Endothelial cell of umbilical vein (primary cell): ENCODE measurements at regions not wholly inside any gene's neighbourhood (a gene's known extent, or its start where the extent isn't known, plus 50 kb on each side); places are given as distances from the start of the nearest gene placed in this dataset.

ENCODE experiments used
- BruUV-seq: library from RNA; stranded (reverse); fragments of 400-500 nt; replicated peaks from 2 replicates; lab custom pipeline; 2021; lab: Mats Ljungman, UMichigan
- CTCF ChIA-PET: fragments of 300-600, 350-600 bp; sonication (Branson Sonifier 250); formaldehyde crosslinking; loops from one replicate; lab custom pipeline; 2021; ENCODE audit warnings: antibody characterized with exemption, inconsistent platforms; lab: Charles Lee
- POLR2A ChIA-PET: fragments of 300-600, 350-600 bp; sonication (Branson Sonifier 250); formaldehyde crosslinking; loops from one replicate; lab custom pipeline; 2021; ENCODE audit warnings: antibody characterized with exemption, inconsistent platforms; lab: Charles Lee
- DNase-seq: peaks from one replicate; pipeline ENCODE4 v3.0.0-alpha.2; 2011; ENCODE audit warnings: low read depth, low spot score
- FAIRE-seq: peaks from 2 replicates; lab custom pipeline; 2011; peaks lifted over from hg19 to GRCh38; lab: Jason Lieb, UNC
- H2AFZ ChIP-seq: 2 replicates; pipeline ENCODE4 v1.6.0; 2012; ENCODE audit warnings: low read depth, low read length, control low read depth, inconsistent platforms
- H3K27ac ChIP-seq: 2 replicates; pipeline ENCODE4 v1.5.1; 2011; ENCODE audit warnings: low read depth, mild to moderate bottlenecking, control low read depth, low read length, moderate library complexity; ENCODE audit not compliant: insufficient read depth
- H3K27me3 ChIP-seq, 2 experiments: 2 replicates each; pipeline versions ENCODE4 v1.6.0 to v1.6.1; 2011; ENCODE audit warnings: low read length in 2 of 2, mixed read lengths in 1 of 2; ENCODE audit not compliant: control insufficient read depth in 2 of 2, insufficient read depth in 2 of 2
- H3K36me3 ChIP-seq, 2 experiments: 2 replicates in 1 of 2; 3 replicates in 1 of 2; pipeline ENCODE4 v1.5.1; 2011; ENCODE audit warnings: low read length in 2 of 2, mild to moderate bottlenecking in 1 of 2, moderate library complexity in 1 of 2; ENCODE audit not compliant: control insufficient read depth in 2 of 2, insufficient read depth in 2 of 2; ENCODE audit errors: extremely low read depth in 1 of 2
- H3K4me1 ChIP-seq: 3 replicates; pipeline ENCODE4 v1.5.1; 2011; ENCODE audit warnings: mild to moderate bottlenecking, low read length; ENCODE audit not compliant: control insufficient read depth, insufficient read depth; ENCODE audit errors: extremely low read depth
- H3K4me2 ChIP-seq: 2 replicates; pipeline ENCODE4 v1.6.1; 2011; ENCODE audit warnings: low read length, control low read depth, mixed read lengths; ENCODE audit not compliant: insufficient read depth
- H3K4me3 ChIP-seq, 3 experiments: fragments of 200-600 bp in 1 of 3; sonication (generic), shearing (Covaris generic) in 1 of 3; replicated peaks in 1 of 3; 2 replicates each; pipeline ENCODE4 v1.5.1; 2011 to 2016; ENCODE audit warnings: control low read depth in 3 of 3, low read length in 3 of 3, mild to moderate bottlenecking in 2 of 3, inconsistent platforms in 1 of 3, low read depth in 1 of 3, moderate library complexity in 1 of 3; ENCODE audit not compliant: insufficient read depth in 1 of 3
- H3K79me2 ChIP-seq: 2 replicates; pipeline ENCODE4 v1.6.0; 2012; ENCODE audit warnings: low read length, inconsistent platforms; ENCODE audit not compliant: control insufficient read depth, insufficient read depth
- H3K9ac ChIP-seq: replicated peaks from 2 replicates; pipeline ENCODE3; 2011; ENCODE audit warnings: low read length, control low read depth; ENCODE audit not compliant: insufficient read depth; ENCODE audit errors: extremely low read depth
- H3K9me1 ChIP-seq: replicated peaks from 3 replicates; pipeline ENCODE4 v1.6.0; 2011; ENCODE audit warnings: mild to moderate bottlenecking, low read length; ENCODE audit not compliant: control insufficient read depth, insufficient read depth; ENCODE audit errors: extremely low read depth
- H3K9me3 ChIP-seq: replicated peaks from 2 replicates; pipeline ENCODE4 v1.5.1; 2012; ENCODE audit warnings: low read length, inconsistent platforms; ENCODE audit not compliant: control insufficient read depth, insufficient read depth
- H4K20me1 ChIP-seq: replicated peaks from 2 replicates; pipeline ENCODE3; 2011; ENCODE audit warnings: mild to moderate bottlenecking, low read length; ENCODE audit not compliant: control insufficient read depth, insufficient read depth; ENCODE audit errors: extremely low read depth
- EZH2 ChIP-seq: IDR thresholded peaks from 2 replicates; pipeline ENCODE4 v1.6.1; 2012; ENCODE audit warnings: borderline replicate concordance, low read depth, mild to moderate bottlenecking, moderate library complexity, low read length, inconsistent platforms; ENCODE audit not compliant: severe bottlenecking
- FOS ChIP-seq: IDR thresholded peaks from 2 replicates; pipeline ENCODE4 v1.6.1; 2011; ENCODE audit warnings: mild to moderate bottlenecking, low read length, moderate library complexity, borderline replicate concordance; ENCODE audit not compliant: insufficient read depth
- GATA2 ChIP-seq: IDR thresholded peaks from 2 replicates; pipeline ENCODE4 v1.7.0; 2011; ENCODE audit warnings: low read depth, mild to moderate bottlenecking, moderate library complexity, mixed read lengths, low read length; ENCODE audit not compliant: insufficient read length, insufficient read depth
- JUN ChIP-seq: IDR thresholded peaks from 2 replicates; pipeline ENCODE4 v1.6.1; 2011; ENCODE audit warnings: borderline replicate concordance, low read depth; ENCODE audit not compliant: insufficient read length, insufficient read depth
- MAX ChIP-seq: IDR thresholded peaks from 2 replicates; pipeline ENCODE4 v1.6.1; 2011; ENCODE audit not compliant: insufficient read depth, insufficient read length
- MYC ChIP-seq: IDR thresholded peaks from one replicate; pipeline ENCODE4 v1.6.1; 2011; ENCODE audit warnings: mild to moderate bottlenecking, low read depth, low read length
- POLR2A ChIP-seq: IDR thresholded peaks from 2 replicates; pipeline ENCODE4 v1.6.1; 2012; ENCODE audit warnings: low read depth, mild to moderate bottlenecking, control low read depth, low read length
- POLR2AphosphoS5 ChIP-seq: IDR thresholded peaks from 2 replicates; pipeline ENCODE4 v1.6.1; 2012; ENCODE audit warnings: low read depth, mild to moderate bottlenecking, control low read depth, low read length, moderate library complexity; ENCODE audit not compliant: insufficient read depth
- dilution Hi-C: fragments of 300-500 bp; cut with MboI; formaldehyde crosslinking; loops from one replicate; pipeline ENCODE4 v1.15.0; 2019; ENCODE audit warnings: low sequenced_read_pairs; ENCODE audit not compliant: extremely low pct_ligation_motif_present
- intact Hi-C: fragments of 100-400 bp; cut with micrococcal nuclease; formaldehyde crosslinking; loops from one replicate; pipeline ENCODE4 v1.10.0; 2022
- TF ChIP-seq, protein P1 (sequence below), 2 donors: IDR thresholded peaks; 1 replicate in 1 of 2; 2 replicates in 1 of 2; pipeline ENCODE4 v1.5.1; 2011; ENCODE audit warnings: low read length in 2 of 2, mild to moderate bottlenecking in 2 of 2, moderate library complexity in 2 of 2, control low read depth in 1 of 2, inconsistent platforms in 1 of 2, low read depth in 1 of 2; ENCODE audit not compliant: insufficient read depth in 1 of 2; ENCODE audit errors: extremely low read depth in 1 of 2

GRCh38 chr4:32423267-32423666 lies 1703.1 kb downstream of the PCDH7 start:
- ChIA-PET POLR2A (interaction anchor here (0.6 kb wide), 1 partner anchor 489 kb away, joined by 4 read pairs; no protein-coding TSS in a partner anchor), CTCF (no interaction called here)
- dilution Hi-C loops = no loop called here
- FAIRE-seq (no peak), DNase-seq (no peak)
- no peak for TF ChIP-seq EZH2
- TF ChIP-seq GATA2 = no peak
- no peaks in the 10 kb centered on the region for H3K36me3 ChIP-seq
- H3K4me3 ChIP-seq = no peak overlapping the region
- H2AFZ ChIP-seq = no peak overlapping the region
- H3K4me1 ChIP-seq = no peaks in the 10 kb centered on the region
- H3K9ac ChIP-seq = no peak overlapping the region
- no peaks in the 10 kb centered on the region for H4K20me1 ChIP-seq
- H3K27ac ChIP-seq = no peak overlapping the region
- H3K79me2 ChIP-seq = no peaks in the 10 kb centered on the region
- intact Hi-C loops = no loop called here
- no peaks in the 10 kb centered on the region for H3K27me3 ChIP-seq
- H3K9me3 ChIP-seq = no peaks in the 10 kb centered on the region
- H3K4me2 ChIP-seq = no peak overlapping the region
- BruUV-seq = no TSS peak
- H3K9me1 ChIP-seq = no peaks in the 10 kb centered on the region

- H3K4me1 ChIP-seq = no peaks in the 10 kb centered on the region
- no peak overlapping the region for H3K4me3 ChIP-seq
- BruUV-seq = no TSS peak
- H4K20me1 ChIP-seq = no peaks in the 10 kb centered on the region
- TF ChIP-seq MYC = no peak
- no peak for TF ChIP-seq POLR2A
- no peak for TF ChIP-seq MAX
- no peak for TF ChIP-seq GATA2
- TF ChIP-seq, protein P1, sequence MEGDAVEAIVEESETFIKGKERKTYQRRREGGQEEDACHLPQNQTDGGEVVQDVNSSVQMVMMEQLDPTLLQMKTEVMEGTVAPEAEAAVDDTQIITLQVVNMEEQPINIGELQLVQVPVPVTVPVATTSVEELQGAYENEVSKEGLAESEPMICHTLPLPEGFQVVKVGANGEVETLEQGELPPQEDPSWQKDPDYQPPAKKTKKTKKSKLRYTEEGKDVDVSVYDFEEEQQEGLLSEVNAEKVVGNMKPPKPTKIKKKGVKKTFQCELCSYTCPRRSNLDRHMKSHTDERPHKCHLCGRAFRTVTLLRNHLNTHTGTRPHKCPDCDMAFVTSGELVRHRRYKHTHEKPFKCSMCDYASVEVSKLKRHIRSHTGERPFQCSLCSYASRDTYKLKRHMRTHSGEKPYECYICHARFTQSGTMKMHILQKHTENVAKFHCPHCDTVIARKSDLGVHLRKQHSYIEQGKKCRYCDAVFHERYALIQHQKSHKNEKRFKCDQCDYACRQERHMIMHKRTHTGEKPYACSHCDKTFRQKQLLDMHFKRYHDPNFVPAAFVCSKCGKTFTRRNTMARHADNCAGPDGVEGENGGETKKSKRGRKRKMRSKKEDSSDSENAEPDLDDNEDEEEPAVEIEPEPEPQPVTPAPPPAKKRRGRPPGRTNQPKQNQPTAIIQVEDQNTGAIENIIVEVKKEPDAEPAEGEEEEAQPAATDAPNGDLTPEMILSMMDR (IDR thresholded peaks at IDR 0.05; ENCODE audit: extremely low read depth in 1 of 2, insufficient read depth in 1 of 2, low read depth in 1 of 2, low read length in 2 of 2) = no peak
- TF ChIP-seq FOS = no peak
- TF ChIP-seq JUN = no peak
- no peak for TF ChIP-seq EZH2
- TF ChIP-seq POLR2AphosphoS5 = no peak
- ChIA-PET POLR2A (no interaction called here), CTCF (no interaction called here)
- H3K79me2 ChIP-seq = no peaks in the 10 kb centered on the region
- FAIRE-seq (no peak), DNase-seq (no peak)
- H3K27ac ChIP-seq = no peak overlapping the region
- intact Hi-C loops = no loop called here
- H3K9ac ChIP-seq = no peak overlapping the region
- H3K27me3 ChIP-seq = no peaks in the 10 kb centered on the region
- H3K4me2 ChIP-seq = no peak overlapping the region
- dilution Hi-C loops = no loop called here
- H2AFZ ChIP-seq = no peak overlapping the region
- no peaks in the 10 kb centered on the region for H3K9me3 ChIP-seq
- H3K9me1 ChIP-seq = no peaks in the 10 kb centered on the region
- H3K36me3 ChIP-seq = no peaks in the 10 kb centered on the region
These were observed 1705.1 kb downstream of the PCDH7 start for GRCh38 chr4:32425243-32425642.
